ENCODE measurements at regions not wholly inside any gene's neighbourhood (a gene's known extent, or its start where the extent isn't known, plus 50 kb on each side); places are given as distances from the start of the nearest gene placed in this dataset.
A peak's percentile ranks its signal among the peaks of the same experiment; 100 is the strongest.

- ChIA-PET POLR2A (ENCODE audit: low non-redundant PET) (no interaction called here), CTCF (interaction anchor here (0.5 kb wide), 1 partner anchor 149 kb away, joined by 4 read pairs; no protein-coding TSS in a partner anchor)
- TF ChIP-seq, protein P1, sequence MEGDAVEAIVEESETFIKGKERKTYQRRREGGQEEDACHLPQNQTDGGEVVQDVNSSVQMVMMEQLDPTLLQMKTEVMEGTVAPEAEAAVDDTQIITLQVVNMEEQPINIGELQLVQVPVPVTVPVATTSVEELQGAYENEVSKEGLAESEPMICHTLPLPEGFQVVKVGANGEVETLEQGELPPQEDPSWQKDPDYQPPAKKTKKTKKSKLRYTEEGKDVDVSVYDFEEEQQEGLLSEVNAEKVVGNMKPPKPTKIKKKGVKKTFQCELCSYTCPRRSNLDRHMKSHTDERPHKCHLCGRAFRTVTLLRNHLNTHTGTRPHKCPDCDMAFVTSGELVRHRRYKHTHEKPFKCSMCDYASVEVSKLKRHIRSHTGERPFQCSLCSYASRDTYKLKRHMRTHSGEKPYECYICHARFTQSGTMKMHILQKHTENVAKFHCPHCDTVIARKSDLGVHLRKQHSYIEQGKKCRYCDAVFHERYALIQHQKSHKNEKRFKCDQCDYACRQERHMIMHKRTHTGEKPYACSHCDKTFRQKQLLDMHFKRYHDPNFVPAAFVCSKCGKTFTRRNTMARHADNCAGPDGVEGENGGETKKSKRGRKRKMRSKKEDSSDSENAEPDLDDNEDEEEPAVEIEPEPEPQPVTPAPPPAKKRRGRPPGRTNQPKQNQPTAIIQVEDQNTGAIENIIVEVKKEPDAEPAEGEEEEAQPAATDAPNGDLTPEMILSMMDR (conservative IDR thresholded peaks at IDR 0.05; ENCODE audit: low read depth) = no peak
- no peak overlapping the region for H3K27ac ChIP-seq
- DNase-seq (ENCODE audit: low spot score) = no peak
These were observed 243.1 kb downstream of the INHBA start for GRCh38 chr7:41459623-41460261.

DNA sequence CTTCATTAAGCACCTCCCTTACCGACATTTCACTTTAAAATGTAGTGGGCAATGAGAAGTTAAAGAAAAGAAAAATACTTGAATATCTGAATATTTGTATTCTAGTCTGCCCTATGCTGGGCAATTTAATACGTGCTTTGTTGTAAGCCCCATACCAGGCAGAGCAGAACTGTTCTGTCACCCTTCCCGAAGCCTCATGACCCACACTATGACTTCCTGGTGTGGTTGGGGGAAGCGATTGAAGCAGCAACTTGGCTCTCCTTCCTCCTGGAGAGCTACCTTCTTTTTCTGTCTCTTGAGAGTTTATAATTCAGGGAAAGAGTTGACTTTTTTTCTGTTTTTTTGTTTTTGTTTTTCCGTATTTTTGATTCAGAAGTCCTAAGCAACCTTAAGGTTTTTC is 243.7 kb downstream of the INHBA start:
- H3K27ac ChIP-seq = no peak overlapping the region
- CTCF ChIA-PET = no interaction called here
- POLR2A ChIA-PET (ENCODE audit: low non-redundant PET) = no interaction called here
- no peak for DNase-seq (ENCODE audit: low spot score)
- TF ChIP-seq, protein P1 (conservative IDR thresholded peaks at IDR 0.05; ENCODE audit: low read depth) = no peak

DNA sequence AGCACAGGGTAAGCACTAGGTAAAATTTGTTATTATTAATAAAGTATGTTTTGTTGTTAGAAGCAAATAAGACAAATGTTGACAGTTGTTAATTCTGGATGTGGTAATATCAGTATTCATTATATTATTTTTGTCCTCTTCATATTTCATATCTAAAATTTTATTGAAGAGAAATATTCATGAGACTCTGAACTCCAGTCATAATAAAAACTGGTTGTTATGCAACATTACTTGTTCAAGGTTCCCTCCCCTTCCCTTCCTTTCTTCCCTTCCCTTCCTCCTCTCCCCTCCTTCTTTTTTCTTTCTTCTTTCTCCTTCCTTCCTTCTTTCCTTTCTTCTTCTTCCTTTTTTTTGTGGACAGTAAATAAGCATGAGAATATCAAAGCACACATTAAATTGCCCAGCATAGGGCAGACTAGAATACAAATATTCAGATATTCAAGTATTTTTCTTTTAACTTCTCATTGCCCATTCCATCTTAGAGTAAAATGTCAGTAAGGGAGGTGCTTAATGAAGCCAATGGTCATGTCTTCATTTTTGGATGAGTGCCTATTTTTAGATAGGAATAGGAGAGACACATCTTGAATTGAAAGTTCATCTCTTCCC is 245.0 kb downstream of the INHBA start:
- ChIA-PET POLR2A (ENCODE audit: low non-redundant PET) (no interaction called here), CTCF (no interaction called here)
- H3K27ac ChIP-seq = no peak overlapping the region
- DNase-seq (ENCODE audit: low spot score) = no peak
- TF ChIP-seq, protein P1 (conservative IDR thresholded peaks at IDR 0.05; ENCODE audit: low read depth) = no peak

- ChIA-PET POLR2A (ENCODE audit: low non-redundant PET) (no interaction called here), CTCF (no interaction called here)
- no peak overlapping the region for H3K27ac ChIP-seq
- peak; percentile 60 for DNase-seq (ENCODE audit: low spot score)
- TF ChIP-seq, protein P1 (conservative IDR thresholded peaks at IDR 0.05; ENCODE audit: low read depth) = no peak
These were observed 251.1 kb downstream of the INHBA start for GRCh38 chr7:41451826-41452225.

- ChIA-PET POLR2A (ENCODE audit: low non-redundant PET) (no interaction called here), CTCF (interaction anchor here (0.6 kb wide), 1 partner anchor 706 kb away, joined by 3 read pairs; no protein-coding TSS in a partner anchor)
- no peak for DNase-seq (ENCODE audit: low spot score)
- no peak overlapping the region for H3K27ac ChIP-seq
- TF ChIP-seq, protein P1 (conservative IDR thresholded peaks at IDR 0.05; ENCODE audit: low read depth) = no peak
These were observed 253.2 kb downstream of the INHBA start for GRCh38 chr7:41449694-41450093.

- POLR2A ChIA-PET (ENCODE audit: low non-redundant PET) = no interaction called here
- TF ChIP-seq, protein P1 (conservative IDR thresholded peaks at IDR 0.05; ENCODE audit: low read depth) = no peak
- CTCF ChIA-PET = interaction anchor here (0.6 kb wide), 2 partner anchors 110 to 706 kb away, joined by 3 to 5 read pairs; no protein-coding TSS in a partner anchor
- H3K27ac ChIP-seq = no peak overlapping the region
- no peak for DNase-seq (ENCODE audit: low spot score)
These were observed 253.6 kb downstream of the INHBA start for GRCh38 chr7:41449286-41449685.
